ENCODE measurements at regions not wholly inside any gene's neighbourhood (a gene's known extent, or its start where the extent isn't known, plus 50 kb on each side); places are given as distances from the start of the nearest gene placed in this dataset.
A peak's percentile ranks its signal among the peaks of the same experiment; 100 is the strongest.

GRCh38 chr12:130247634-130248237, 85.5 kb downstream of the FZD10 start:
- H3K36me3 ChIP-seq (ENCODE audit: control insufficient read depth, insufficient read depth, low read length) = no peaks in the 10 kb centered on the region
- no peak for DNase-seq (ENCODE audit: low read depth)
- TF ChIP-seq CTCF (IDR thresholded peaks at IDR 0.05; ENCODE audit: insufficient read depth, low read length, severe bottlenecking) = no peak
- no peaks in the 10 kb centered on the region for H3K27me3 ChIP-seq (ENCODE audit: control insufficient read depth, insufficient read depth, low read length)
- no peak overlapping the region for H3K4me3 ChIP-seq (ENCODE audit: low read depth, low read length)
- FAIRE-seq = peak; percentile 91

- no peak for DNase-seq (ENCODE audit: low read depth)
- no peak overlapping the region for H3K4me3 ChIP-seq (ENCODE audit: low read depth, low read length)
- no peak for FAIRE-seq
- H3K36me3 ChIP-seq (ENCODE audit: control insufficient read depth, insufficient read depth, low read length) = no peaks in the 10 kb centered on the region
- no peaks in the 10 kb centered on the region for H3K27me3 ChIP-seq (ENCODE audit: control insufficient read depth, insufficient read depth, low read length)
- TF ChIP-seq CTCF (IDR thresholded peaks at IDR 0.05; ENCODE audit: insufficient read depth, low read length, severe bottlenecking) = no peak
Measured at GRCh38 chr12:130249376-130249775, 87.1 kb downstream of the FZD10 start.

GRCh38 chr12:130251236-130251780, 86.4 kb upstream of the PIWIL1 start:
- no peak for DNase-seq (ENCODE audit: low read depth)
- no peak for TF ChIP-seq CTCF (IDR thresholded peaks at IDR 0.05; ENCODE audit: insufficient read depth, low read length, severe bottlenecking)
- Histone ChIP-seq H3K27me3 (ENCODE audit: control insufficient read depth, insufficient read depth, low read length) (no peaks in the 10 kb centered on the region), H3K4me3 (ENCODE audit: low read depth, low read length) (no peak overlapping the region), H3K36me3 (ENCODE audit: control insufficient read depth, insufficient read depth, low read length) (no peaks in the 10 kb centered on the region)
- FAIRE-seq = no peak

GRCh38 chr12:130253866-130254265, 83.8 kb upstream of the PIWIL1 start:
- no peaks in the 10 kb centered on the region for H3K36me3 ChIP-seq (ENCODE audit: control insufficient read depth, insufficient read depth, low read length)
- FAIRE-seq = no peak
- TF ChIP-seq CTCF (IDR thresholded peaks at IDR 0.05; ENCODE audit: insufficient read depth, low read length, severe bottlenecking) = no peak
- no peak for DNase-seq (ENCODE audit: low read depth)
- no peak overlapping the region for H3K4me3 ChIP-seq (ENCODE audit: low read depth, low read length)
- H3K27me3 ChIP-seq (ENCODE audit: control insufficient read depth, insufficient read depth, low read length) = no peaks in the 10 kb centered on the region

GRCh38 chr12:130254461-130255276, 83.0 kb upstream of the PIWIL1 start:
- TF ChIP-seq CTCF (IDR thresholded peaks at IDR 0.05; ENCODE audit: insufficient read depth, low read length, severe bottlenecking) = no peak
- no peaks in the 10 kb centered on the region for H3K27me3 ChIP-seq (ENCODE audit: control insufficient read depth, insufficient read depth, low read length)
- H3K4me3 ChIP-seq (ENCODE audit: low read depth, low read length) = no peak overlapping the region
- DNase-seq (ENCODE audit: low read depth) (no peak), FAIRE-seq (no peak)
- H3K36me3 ChIP-seq (ENCODE audit: control insufficient read depth, insufficient read depth, low read length) = no peaks in the 10 kb centered on the region
